NCI-H226 (cell line): ENCODE measurements at regions not wholly inside any gene's neighbourhood (a gene's known extent, or its start where the extent isn't known, plus 50 kb on each side); places are given as distances from the start of the nearest gene placed in this dataset.
A peak's percentile ranks its signal among the peaks of the same experiment; 100 is the strongest.

ENCODE experiments used
- DNase-seq: peaks from one replicate; pipeline ENCODE4 v3.0.0-alpha.2; 2015

DNA sequence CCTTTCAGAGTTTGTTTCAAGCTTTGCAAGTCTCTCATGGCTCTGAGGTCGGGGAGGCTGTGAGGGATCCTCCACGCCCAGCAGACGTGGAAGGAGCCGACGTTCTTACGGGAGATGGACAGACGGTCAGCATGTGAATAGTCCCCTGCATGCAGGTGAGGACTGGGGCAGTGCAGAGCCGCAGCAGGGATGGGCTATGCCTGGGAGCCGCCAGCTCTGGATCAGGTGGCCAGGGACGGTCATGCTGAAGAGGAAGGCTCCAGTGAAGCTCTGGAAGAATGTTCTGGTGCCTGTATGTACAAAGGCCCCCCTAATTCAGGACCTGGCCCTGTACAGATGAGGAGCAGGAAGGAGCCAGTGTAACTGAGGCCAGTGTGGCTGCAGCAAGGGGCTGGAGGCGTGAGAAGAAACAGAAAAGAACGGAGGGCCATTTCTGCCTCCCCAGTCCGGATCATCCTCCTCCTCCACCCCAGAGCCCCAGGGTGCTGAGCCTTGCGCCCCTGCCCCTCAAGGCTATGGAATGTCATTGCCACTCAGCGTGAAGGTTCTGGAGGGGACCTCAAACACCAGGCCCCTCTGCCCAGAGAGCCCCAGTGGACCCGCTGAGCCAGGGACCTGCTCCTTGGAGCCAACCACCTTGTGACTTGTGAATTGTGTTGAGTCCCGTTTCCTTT, 96.8 kb upstream of the DIO3 start:
- no peak for DNase-seq

DNA sequence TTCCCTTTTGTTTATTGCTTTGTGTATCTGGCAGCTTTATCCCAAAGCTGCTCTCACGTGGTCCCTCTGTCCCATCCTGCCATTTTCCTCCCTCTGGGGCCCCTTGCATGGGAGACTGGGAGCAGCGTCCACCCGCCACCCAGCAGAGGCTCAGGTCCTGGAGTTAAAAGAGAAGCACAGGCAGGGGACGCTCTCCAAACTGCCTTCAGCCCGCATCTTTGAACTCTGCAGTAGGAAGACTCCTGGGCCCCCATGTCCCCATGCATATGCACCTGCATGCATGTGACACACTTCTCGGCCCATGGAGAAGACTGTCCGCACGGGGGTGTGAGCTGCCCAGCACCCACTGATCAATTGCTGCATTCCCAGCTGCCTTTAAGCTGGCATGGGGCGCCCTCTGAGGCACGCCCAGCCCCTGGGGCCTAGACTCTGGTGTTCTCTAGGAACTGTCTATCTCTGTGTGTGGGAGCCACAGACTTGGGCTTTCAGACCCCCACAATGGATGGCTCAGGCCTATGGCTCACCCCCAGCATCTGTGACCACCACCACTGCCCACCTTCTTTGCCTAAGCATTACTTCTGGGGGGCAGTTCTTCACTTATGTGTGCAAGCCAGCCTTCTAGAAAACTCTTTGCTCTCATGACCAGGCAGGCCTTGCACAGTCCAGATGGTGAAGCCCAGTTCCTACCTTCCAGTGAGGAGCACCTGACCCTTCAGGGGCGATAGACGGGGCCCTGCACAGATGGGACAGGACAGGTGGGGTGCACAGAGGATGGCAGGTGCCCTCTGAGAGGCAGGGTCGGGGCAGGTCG, 96.1 kb upstream of the DIO3 start:
- no peak for DNase-seq

DNA sequence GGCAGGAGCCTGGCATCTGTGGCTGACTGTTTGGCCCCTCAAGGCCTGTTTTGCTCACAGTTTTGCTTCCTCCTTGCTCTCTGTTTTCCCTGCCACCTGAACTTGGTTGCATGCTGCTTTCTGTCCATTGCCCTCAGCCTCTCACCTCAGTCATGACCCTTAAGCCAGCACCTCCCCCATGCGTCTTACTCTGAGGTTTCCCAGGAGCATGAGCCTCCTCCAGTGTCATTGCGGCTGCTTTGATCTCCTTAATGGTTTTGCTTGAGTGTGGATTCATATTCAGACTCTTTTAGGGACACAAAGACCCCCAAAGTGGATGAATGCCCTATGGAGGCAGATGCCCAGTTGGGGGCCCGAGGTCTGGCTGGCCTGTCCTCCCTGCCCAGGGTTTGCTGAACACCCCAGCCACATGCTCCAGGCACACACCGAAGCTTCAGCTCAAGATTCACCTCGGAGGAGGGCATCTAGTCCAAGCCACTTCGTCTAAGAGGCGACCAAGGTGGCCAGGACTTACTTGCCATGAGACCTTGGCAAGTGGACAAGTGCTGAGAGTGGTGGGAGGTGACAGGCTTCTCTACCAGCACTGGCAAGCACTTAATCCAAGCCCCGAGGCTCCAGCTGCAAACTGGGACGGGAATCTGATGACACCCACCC, 95.4 kb upstream of the DIO3 start:
- DNase-seq = no peak

DNA sequence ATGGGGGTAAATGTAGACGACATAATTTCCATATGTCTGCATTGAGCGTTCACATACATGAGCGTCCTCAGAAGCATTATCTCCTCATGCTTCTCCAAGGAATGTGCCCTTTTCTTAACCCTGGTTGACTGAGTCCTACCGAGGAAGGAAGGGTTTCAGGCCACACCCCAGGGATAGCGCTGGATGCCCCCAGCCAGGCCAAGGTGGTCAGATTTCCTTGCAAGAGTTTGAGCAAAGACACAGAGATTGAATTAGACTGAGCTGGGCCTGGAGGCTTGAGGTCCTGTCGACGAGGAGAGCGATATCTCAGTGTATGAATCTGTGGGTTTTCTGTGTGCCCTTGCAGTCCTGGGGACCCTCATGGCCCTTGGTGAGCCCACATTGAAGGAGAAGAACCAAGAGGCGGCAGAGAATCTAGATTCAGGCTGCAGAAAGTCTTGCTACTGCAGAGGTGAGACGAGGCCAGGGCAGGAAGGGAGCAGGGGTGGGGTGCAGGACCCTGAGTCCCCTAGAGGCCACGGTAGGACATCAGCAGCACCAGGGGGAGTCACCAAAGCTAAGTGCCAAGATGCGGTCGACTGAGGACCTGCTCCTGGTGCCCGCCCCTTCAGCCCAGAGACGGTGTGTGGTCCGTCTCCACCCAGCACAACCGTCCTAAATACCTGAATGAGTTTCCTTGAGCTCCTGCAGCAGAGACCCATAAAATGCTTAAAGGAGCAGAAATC, 94.7 kb upstream of the DIO3 start:
- no peak for DNase-seq

DNA sequence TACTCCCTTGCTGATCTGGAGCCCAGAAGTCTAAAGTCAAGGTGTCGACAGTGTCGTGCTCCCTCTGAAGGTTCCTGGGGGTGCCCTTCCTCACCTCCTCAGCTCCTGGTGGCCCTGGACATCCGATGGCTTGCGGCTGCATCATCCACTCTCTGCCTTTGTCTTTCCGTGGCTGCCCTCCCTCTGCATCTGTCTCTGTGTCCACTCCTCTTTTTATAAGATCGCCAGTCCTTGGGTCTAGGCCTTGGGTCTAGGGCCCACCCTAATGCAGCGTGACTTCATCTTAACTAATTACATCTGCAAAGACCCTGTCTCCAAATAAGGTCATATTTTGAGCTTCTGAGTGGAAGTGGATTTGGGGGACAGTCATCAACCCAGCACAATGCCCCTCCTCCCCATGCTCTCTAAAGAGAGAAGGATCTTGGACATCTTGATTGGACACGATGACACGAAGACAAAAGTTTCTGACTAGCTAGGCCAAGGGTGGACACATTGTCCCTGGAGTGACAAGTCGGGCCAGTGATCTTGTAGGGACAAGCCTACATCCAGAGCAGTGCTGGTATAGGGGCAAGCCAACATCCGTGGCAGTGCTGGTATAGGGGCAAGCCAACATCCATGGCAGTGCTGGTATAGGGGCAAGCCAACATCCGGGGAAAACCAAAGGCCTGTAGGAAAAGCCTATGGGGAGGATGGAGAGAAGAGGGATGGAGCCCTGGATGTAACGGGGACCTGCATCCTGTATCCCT, 93.9 kb upstream of the DIO3 start:
- no peak for DNase-seq

DNA sequence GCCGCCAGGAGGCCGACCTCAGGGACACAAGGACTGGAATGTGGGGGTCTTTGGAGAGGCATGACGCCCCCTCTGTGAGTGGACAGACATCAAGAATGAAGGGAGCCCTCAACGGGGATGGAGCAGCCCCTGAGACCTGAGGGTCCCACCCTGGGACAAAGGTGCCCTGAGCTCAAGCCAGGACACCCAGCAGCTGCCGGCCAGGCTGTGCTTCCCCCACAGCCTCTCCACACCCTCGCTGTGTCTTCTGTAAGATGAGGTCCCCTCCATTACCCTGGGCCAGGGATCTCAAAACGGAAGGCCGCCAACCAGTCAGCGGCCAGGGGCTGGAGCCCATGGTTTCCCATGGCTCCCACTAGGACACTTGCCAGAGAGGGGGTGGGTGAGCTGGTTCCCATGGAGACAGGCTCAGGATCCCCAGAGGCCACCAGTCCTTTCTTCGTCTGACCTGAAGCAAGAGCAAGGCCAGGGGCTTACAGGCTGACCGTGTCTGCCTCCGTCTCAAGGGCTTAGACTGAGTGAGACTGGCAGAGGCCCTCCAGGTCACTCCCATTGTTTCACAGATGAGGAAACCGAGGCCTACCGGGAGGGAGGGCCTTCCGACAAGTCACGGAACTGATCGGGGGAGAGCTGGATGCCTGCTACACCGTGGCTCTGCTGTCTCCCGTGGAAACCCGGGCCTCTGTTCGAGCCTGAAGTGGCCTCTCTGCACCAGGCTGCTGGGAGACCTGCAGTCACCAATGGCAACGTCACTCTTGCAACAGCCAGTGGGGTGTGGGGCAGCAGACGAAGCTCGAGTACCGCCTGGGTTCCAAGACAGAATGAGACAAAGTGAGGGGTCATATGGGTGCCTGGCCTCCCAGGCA, 91.7 kb upstream of the DIO3 start:
- no peak for DNase-seq

DNA sequence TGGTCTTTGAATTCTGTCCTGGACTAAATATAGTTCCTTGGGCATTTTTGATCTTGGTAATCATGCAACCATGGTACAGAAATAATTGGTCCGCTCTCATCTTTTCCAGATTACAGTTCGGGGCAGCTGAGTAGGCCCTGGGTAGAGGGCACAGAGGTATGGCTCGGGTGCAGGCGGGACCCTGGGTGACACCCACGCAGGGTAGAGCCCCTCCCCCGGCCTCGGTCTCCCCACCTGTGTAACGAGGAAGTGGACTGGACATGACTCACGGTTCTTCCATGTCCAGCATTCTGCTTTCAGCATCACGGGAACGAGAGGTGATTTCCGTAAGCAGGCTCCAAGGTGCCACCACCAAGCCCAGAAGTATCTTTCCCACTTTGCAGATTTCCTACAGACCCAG, 91.0 kb upstream of the DIO3 start:
- no peak for DNase-seq

DNA sequence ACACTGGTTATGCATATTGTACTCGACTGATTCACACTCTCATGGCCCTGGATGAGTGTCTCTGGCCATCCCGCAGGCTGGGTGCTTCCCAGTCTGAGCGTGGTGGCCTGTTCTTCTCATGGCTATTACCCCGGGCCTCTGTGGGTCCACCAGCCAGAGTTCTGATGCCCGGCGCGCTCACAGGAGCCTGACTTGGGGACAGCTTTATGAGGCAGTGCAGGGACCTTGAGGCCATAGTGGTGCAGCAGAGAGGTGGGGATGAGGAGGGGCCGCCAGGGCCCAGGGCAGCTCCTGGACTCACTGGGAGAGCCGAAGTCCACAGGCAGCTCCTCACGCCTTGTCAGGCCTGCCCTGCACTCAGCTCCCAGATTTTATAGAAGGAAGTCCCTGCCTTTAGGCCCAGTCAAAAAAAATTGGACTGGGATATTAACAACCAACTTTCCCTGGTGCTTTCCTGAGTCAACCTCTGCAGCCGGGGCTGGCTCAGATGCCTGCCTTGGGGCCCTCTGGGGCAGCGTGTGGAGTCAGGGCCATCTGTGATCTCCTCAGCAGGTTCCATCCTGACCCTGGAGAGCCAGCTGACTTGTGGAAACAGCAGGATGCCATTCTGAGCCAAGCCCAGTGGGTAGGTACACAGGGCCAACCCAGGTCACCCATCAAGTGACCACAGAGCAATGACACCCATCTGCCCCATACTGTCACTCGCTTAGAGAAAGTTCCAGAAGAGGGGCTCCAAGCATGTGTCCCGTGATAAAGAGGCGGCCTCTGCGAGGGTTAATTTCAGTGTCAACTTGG, 89.4 kb upstream of the DIO3 start:
- no peak for DNase-seq

DNA sequence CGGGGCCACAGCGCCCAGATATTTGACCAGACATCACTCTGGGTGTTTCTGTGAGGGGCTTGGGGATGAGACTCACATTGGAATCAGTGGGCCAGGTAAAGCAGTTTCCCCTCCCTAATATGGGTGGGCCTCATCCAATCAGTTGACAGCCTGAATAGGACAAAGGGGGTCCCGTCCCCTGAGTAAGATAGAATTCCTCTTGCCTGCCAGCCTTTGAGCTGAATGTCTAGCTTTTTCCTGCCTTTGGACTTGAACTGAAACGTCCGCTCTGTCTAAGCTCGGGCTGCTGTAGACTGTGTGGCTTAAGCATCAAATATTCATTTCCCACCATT, 88.8 kb upstream of the DIO3 start:
- DNase-seq = no peak

DNA sequence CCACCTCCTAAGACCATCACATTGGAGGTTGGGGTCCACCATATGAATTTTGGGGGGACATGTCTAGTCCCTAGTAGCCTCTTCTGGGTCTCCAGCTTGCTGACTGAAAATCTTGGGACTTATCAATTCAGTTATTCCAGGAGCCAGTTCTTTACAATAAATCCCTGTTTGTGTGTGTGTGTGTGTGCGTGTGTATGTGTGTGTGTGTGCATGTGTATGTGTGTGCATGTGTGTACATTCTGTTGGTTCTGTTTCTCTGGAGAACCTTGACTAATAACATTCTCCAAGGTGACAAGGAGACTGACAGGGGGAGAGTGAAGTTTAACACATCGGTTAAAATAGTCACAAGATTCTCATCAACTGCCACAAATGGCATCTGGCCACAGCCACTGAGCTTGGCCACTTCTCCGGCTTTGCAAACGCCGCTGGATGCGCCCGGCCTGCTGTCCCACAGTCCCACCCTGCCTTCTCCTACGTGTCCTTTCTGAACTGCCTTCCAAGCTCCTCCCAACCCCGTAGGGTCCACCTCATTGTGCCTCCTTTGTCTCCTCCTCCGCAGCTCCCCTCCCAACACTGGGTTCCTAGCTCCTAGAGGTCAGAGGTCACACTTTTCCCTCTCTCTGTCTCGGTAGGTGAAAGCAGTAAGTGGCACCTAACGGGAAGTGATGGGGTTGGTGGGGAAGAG, 88.1 kb upstream of the DIO3 start:
- DNase-seq = no peak

DNA sequence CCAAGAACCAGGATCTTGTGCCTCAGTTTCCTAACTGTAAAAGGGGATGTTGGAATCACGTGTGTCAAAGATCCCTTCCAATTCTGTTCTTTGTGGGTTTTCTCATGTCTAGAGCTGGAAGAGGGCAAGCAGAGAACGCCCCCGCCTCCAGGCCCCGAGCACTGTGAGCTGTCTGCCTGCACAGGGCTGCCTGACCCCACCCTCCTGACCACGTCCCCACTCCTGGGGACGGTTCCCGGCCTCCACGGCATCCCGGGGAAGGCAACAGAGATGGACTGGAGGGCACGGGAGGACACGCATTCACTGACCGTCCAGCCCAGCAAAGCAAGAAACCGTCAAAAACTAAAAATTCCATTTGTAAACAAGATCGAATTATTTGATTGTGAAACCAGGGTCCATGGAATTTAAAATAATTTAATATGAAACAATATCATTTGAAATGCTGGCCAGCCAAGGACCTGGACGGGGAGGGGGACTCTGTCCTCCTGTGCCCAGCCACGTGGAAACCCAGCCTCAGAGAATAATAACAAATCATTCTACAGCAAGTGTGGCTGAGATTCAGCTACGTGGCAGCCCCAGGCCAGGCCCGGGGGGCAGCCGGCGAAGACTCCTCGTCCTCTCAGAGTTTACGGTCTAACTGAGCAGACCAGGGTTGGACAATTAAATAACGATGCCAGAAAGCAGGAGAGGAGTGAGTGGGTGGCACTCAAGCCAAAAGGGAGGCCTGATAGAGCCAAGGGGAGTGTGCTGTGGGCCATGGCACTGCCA, 87.3 kb upstream of the DIO3 start:
- DNase-seq = no peak

DNA sequence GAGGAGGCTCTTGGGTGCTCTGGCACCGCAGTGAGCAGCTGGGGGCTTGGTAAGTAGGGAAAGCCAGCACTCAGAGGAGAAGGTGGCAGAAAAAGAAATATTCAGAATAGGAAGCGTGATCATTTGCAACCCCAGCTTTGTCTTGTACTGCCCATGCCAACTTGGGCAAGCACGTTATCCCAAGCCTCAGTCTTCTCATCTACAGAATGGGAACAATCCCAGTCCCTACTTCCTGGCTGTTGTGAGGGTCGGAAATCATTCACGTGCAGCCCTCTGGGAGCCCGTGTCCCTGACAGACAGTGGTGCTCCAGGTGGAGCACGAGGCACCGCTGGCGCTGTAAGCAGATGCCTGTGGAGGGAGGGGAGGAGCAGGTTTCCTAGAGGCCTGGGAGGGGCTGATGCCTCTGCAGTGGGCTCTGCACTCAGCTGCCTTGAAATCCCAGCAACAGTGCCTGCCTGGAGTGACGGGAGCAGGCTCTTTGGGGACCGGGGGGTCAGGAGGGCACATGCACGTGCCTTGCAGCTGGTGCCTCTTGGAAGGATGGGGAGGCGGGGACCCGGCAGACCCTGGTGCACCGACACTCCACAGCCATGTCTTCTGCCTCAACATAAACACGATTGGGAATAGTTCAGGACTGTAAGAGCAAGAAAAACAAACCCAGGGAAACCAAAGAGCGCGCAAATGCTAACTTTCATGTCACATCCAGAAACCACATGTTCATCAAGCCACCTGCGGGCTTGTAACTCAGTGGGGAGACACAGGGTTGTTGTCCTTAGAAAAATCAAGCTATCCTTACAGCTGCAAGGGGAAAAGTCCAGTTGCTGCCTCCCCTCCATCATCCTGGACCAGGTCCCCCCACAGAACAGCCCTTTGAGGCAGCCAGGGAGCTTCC, 86.5 kb upstream of the DIO3 start:
- DNase-seq = no peak

DNA sequence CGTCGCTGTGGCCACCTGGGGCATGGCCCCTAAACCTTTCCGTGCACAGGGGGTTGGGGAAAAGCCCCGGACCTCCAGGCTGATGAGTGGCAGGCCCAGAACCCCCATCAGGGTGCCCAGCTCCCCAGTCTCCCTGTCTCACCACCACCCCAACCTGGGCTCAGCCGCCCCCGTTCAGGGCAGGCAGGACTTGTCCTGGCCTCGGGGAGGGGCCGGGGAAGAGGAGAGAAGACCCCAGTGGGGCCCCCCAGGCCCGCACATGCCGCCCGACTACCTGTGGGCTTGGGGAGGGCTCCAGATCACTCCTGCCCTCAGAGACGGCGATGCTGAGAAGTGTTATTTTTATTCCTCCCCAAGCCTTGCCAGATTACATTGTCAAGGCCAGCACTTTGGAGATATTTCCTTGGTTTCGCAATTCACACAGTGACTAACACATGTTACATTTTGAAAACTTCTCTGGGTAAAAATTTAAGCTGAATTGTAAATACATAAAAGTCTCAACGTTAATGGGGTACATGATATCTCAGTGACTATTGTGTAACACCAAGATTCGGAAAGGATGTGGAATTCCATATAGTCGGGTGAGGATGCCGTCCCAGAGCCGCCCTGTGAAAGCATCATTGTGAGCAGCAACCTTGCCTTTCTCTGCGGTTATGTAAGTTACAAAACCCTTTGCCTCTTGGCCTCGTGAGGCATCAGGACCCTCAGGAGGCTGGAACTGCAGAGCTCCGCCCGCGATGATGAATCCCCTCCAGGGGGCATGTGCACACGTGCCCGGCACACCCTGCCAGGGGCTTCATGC, 85.6 kb upstream of the DIO3 start:
- peak; percentile 90 for DNase-seq

DNA sequence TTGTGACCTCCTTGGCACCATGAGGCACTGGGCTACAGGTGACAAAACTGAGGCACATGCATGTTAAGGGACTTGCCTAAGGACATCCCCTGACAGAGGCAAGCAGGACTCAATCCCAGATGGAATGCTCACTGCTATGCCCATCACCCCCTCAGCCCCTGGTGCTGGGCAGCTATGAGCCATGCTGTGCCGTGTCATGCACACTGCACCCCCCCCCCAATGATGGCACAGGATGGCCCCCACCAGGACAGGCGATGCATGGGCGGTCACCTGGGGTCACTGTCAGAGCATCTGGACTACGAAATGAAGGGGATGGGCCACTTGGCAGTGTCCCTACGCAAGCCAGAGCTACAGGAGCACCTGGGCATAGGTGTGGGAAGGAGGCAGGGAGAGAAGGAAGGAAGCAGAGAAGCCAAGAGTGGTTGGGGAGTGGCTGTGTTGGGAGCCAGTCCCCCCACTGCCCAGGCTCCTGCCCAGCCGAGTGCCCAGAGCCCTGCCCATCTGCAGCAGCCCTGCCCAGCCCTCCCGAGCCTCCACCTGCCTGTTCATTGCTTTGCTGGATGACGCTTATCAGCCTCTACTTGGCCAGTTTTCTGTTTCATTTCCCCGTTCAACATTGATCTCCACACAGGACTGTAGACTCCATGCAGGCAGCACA, 84.9 kb upstream of the DIO3 start:
- DNase-seq = no peak

DNA sequence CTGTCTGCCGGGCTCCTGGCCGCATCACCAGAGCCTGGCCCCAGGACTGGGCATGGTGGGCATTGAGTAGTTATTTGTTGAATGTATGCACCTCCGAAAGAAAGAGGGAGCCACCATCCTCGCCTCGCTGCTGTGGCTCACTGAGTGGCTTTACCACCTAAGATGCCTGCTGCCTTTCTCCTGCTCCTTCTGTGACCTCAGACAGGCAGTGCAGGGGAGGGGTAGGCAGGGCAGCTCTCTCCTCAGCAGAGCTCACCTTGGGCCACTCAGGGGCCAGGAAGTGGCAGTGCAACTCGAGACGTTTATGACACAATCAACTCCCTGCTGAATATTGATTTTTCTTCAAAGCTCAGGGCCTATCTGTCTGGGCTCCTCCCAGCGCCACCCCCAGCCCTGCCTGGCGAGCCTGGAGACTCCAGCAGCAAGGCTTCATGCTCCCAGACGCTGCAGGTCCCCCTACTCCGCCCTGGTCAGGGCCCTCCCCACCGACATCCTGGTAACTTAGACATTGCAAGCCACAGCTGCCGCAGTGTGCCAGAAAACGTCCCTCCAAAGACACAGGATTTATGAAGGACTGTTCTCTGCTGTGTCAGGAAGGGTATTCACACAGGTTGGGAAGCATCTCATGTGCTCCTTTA, 84.3 kb upstream of the DIO3 start:
- DNase-seq = no peak

DNA sequence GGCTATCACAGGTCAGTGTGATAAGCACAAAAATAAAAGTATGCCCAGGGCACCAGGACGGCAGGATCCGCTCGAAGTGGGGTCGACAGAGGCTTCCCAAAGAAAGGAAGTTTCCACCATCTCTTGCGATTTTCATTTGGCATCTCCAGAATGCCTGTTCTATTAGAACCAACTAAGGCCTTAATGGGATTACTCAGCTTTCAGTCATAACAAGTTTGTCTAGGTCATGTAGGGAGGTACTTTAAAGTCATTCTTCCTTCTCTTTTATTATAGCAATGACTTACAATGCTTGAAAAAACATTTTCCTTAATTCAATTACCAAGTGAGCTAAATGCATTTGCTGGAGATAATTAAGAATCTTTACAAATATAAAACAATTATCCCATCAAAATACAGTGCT, 83.6 kb upstream of the DIO3 start:
- no peak for DNase-seq

DNA sequence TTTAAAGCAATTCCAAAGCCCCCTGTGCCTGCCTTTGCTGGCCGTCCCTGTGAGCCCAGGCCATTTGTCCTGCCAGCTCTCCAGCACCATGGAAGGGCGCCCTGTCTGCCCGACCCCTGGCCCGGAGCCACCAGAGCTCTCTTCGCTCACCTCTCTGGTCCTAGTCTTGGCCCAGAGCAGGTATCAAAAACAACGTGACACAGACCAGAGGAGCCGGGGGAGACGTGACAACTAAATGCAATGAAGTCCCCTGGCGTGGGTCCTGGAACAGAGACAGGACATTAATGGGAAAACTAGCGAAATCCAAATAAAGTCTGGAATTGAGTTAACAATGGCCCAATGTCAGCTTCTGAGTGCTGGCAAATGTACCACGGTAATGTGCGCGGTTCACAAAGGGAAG, 83.2 kb upstream of the DIO3 start:
- DNase-seq = no peak
